Loucy (cell line): ENCODE measurements at regions not wholly inside any gene's neighbourhood (a gene's known extent, or its start where the extent isn't known, plus 50 kb on each side); places are given as distances from the start of the nearest gene placed in this dataset.

Experiments
- H2AFZ ChIP-seq: fragments of 200-600 bp; sonication (generic); 2 replicates; pipeline ENCODE4 v1.6.0; 2016; ENCODE audit warnings: antibody characterized with exemption, mild to moderate bottlenecking, low read length, moderate library complexity
- H3F3A ChIP-seq: fragments of 200-600 bp; 2 replicates; pipeline ENCODE4 v1.6.0; 2016; ENCODE audit warnings: antibody characterized with exemption, low read depth, mild to moderate bottlenecking
- H3K27me3 ChIP-seq: fragments of 200-600 bp; sonication (generic); 2 replicates; pipeline ENCODE4 v1.6.1; 2014; ENCODE audit warnings: low read length, mild to moderate bottlenecking; ENCODE audit not compliant: insufficient read depth, poor library complexity, severe bottlenecking
- H3K36me3 ChIP-seq: fragments of 200-600 bp; sonication (generic); 2 replicates; pipeline ENCODE4 v1.6.1; 2016; ENCODE audit warnings: low read length; ENCODE audit not compliant: insufficient read depth
- H3K4me1 ChIP-seq: fragments of 200-600 bp; sonication (generic); 2 replicates; pipeline ENCODE4 v1.5.1; 2014; ENCODE audit warnings: low read length, mild to moderate bottlenecking; ENCODE audit not compliant: insufficient read depth, poor library complexity, severe bottlenecking
- H3K4me2 ChIP-seq: fragments of 200-600 bp; sonication (generic); 2 replicates; pipeline ENCODE4 v1.6.0; 2014; ENCODE audit warnings: antibody characterized with exemption, low read length, low read depth, mild to moderate bottlenecking; ENCODE audit not compliant: poor library complexity, severe bottlenecking
- H3K4me3 ChIP-seq: fragments of 200-600 bp; sonication (generic); 2 replicates; pipeline ENCODE4 v1.5.1; 2014; ENCODE audit warnings: low read length, mild to moderate bottlenecking, mixed read lengths; ENCODE audit not compliant: poor library complexity, severe bottlenecking
- H3K79me2 ChIP-seq: fragments of 200-600 bp; sonication (generic); 2 replicates; pipeline ENCODE4 v1.6.1; 2014; ENCODE audit warnings: low read length; ENCODE audit not compliant: insufficient read depth
- H3K9ac ChIP-seq: fragments of 200-600 bp; sonication (generic); 2 replicates; pipeline ENCODE4 v1.6.0; 2014; ENCODE audit warnings: mild to moderate bottlenecking, low read depth, low read length, moderate library complexity; ENCODE audit not compliant: poor library complexity, severe bottlenecking
- H3K9me2 ChIP-seq: fragments of 200-600 bp; sonication (generic); replicated peaks from 2 replicates; pipeline ENCODE4 v1.6.1; 2016; ENCODE audit warnings: low read depth, low read length, mixed read lengths
- H3K9me3 ChIP-seq: fragments of 200-600 bp; sonication (generic); 2 replicates; pipeline ENCODE4 v1.6.1; 2014; ENCODE audit warnings: mild to moderate bottlenecking, antibody characterized with exemption, low read length, low read depth; ENCODE audit not compliant: insufficient read depth
- H4K20me1 ChIP-seq: fragments of 200-600 bp; sonication (generic); 2 replicates; pipeline ENCODE4 v1.6.0; 2014; ENCODE audit warnings: antibody characterized with exemption, low read length, mild to moderate bottlenecking; ENCODE audit not compliant: insufficient read depth, poor library complexity, severe bottlenecking
- EZH2phosphoT487 ChIP-seq: fragments of 200-600 bp; IDR thresholded peaks from 2 replicates; pipeline ENCODE4 v1.6.1; 2018; ENCODE audit warnings: antibody characterized with exemption, mild to moderate bottlenecking, moderate library complexity, borderline replicate concordance
- TF ChIP-seq, protein P1 (sequence below): fragments of 200-600 bp; sonication (generic); conservative IDR thresholded peaks from 2 replicates; pipeline ENCODE4 v1.5.1; 2014; ENCODE audit warnings: mild to moderate bottlenecking, antibody characterized with exemption, low read length

DNA sequence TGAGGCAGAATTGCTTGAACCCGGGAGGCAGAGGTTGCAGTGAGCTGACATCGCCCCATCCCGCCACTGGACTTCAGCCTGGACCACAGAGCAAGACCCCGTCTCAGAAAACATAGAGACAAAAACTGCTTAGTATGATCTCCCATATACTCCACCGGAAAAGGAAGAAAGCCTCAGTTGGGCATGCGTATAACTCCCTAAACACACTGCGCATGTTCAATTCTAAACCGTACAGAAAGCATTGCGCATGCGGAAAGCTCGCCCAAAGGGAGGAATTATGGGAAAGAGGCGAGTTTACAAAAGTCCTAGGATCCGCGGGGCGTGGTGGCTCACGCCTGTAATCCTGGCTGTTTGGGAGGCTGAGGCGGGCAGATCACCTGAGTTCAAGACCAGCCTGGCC lies 312.7 kb upstream of the ERCC4 start:
- Histone ChIP-seq H4K20me1 (no peaks in the 10 kb centered on the region), H3K9ac (no peak overlapping the region), H3K36me3 (no peaks in the 10 kb centered on the region), H3K9me2 (no peaks in the 10 kb centered on the region), H3K79me2 (no peaks in the 10 kb centered on the region), H2AFZ (no peak overlapping the region), H3K4me1 (no peaks in the 10 kb centered on the region), H3K4me3 (no peak overlapping the region), H3K9me3 (no peaks in the 10 kb centered on the region), H3K27me3 (no peaks in the 10 kb centered on the region), H3F3A (no peaks in the 10 kb centered on the region), H3K4me2 (no peak overlapping the region)
- TF ChIP-seq EZH2phosphoT487, result no peak
- TF ChIP-seq, protein P1, sequence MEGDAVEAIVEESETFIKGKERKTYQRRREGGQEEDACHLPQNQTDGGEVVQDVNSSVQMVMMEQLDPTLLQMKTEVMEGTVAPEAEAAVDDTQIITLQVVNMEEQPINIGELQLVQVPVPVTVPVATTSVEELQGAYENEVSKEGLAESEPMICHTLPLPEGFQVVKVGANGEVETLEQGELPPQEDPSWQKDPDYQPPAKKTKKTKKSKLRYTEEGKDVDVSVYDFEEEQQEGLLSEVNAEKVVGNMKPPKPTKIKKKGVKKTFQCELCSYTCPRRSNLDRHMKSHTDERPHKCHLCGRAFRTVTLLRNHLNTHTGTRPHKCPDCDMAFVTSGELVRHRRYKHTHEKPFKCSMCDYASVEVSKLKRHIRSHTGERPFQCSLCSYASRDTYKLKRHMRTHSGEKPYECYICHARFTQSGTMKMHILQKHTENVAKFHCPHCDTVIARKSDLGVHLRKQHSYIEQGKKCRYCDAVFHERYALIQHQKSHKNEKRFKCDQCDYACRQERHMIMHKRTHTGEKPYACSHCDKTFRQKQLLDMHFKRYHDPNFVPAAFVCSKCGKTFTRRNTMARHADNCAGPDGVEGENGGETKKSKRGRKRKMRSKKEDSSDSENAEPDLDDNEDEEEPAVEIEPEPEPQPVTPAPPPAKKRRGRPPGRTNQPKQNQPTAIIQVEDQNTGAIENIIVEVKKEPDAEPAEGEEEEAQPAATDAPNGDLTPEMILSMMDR, result no peak

- H3K4me1 ChIP-seq, result no peaks in the 10 kb centered on the region
- no peaks in the 10 kb centered on the region for H4K20me1 ChIP-seq
- no peaks in the 10 kb centered on the region for H3K36me3 ChIP-seq
- no peak overlapping the region for H2AFZ ChIP-seq
- TF ChIP-seq EZH2phosphoT487, result no peak
- TF ChIP-seq, protein P1, result no peak
- no peaks in the 10 kb centered on the region for H3K79me2 ChIP-seq
- no peak overlapping the region for H3K4me2 ChIP-seq
- no peak overlapping the region for H3K4me3 ChIP-seq
- no peaks in the 10 kb centered on the region for H3F3A ChIP-seq
- H3K9me3 ChIP-seq, result no peaks in the 10 kb centered on the region
- H3K27me3 ChIP-seq, result no peaks in the 10 kb centered on the region
- no peak overlapping the region for H3K9ac ChIP-seq
- no peaks in the 10 kb centered on the region for H3K9me2 ChIP-seq
These were observed 308.4 kb upstream of the ERCC4 start for GRCh38 chr16:13611596-13611995.

DNA sequence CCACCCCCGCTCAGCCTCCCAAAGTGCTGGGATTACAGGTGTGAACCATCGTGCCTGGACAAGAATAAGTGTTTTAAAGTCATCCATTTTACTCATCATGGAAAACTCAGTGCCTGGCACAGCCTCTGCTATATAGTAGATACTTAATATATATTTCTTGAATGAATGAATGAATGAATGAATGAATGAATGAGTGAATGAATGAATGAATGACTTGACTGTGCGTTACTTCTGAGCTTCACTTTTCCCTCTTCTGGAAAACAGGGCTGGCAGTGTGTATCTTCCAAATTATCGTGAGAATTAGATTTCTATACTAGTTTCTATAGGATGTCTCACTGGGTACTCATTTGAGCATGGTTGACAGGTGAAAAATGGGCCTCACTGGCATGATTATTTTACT lies 307.3 kb upstream of the ERCC4 start:
- no peaks in the 10 kb centered on the region for H3K27me3 ChIP-seq
- no peak overlapping the region for H3K9ac ChIP-seq
- no peaks in the 10 kb centered on the region for H3K4me1 ChIP-seq

More for the DNA sequence above, 307.3 kb upstream of the ERCC4 start:
- Histone ChIP-seq H3K4me3 (no peak overlapping the region), H3K79me2 (no peaks in the 10 kb centered on the region), H3K9me3 (no peaks in the 10 kb centered on the region), H2AFZ (no peak overlapping the region), H3K9me2 (no peaks in the 10 kb centered on the region), H4K20me1 (no peaks in the 10 kb centered on the region), H3K36me3 (no peaks in the 10 kb centered on the region), H3F3A (no peaks in the 10 kb centered on the region), H3K4me2 (no peak overlapping the region)
- TF ChIP-seq EZH2phosphoT487, result no peak
- TF ChIP-seq, protein P1, result no peak
